Left cardiac atrium (tissue), 4 donors: ENCODE measurements at regions not wholly inside any gene's neighbourhood (a gene's known extent, or its start where the extent isn't known, plus 50 kb on each side); places are given as distances from the start of the nearest gene placed in this dataset.

Experiments
- ATAC-seq, 2 donors: fragments of 200-7000 bp; cut with Tn5 transposase; one replicate each; pipeline ENCODE4 v1.9.1; 2020; ENCODE audit warnings: mild to moderate bottlenecking in 2 of 2, moderate library complexity in 2 of 2
- DNase-seq: peaks from one replicate; pipeline ENCODE4 v3.0.0-alpha.2; 2020
- intact Hi-C, 2 donors: fragments of 100-400 bp; cut with DNase I; formaldehyde crosslinking; loops; one replicate each; pipeline versions ENCODE4 v1.14.1 to v1.15.1; 2022 to 2023
- donor health status: DM: no; HTN: yes; CAD: no.
- donor health status: DM: no; HTN: yes; CAD: no; lungs with severe emphysema.
- donor health status: DM: yes; HTN: yes; CAD: no.
- donor health status: Dilated cardiomyopathy.

DNA sequence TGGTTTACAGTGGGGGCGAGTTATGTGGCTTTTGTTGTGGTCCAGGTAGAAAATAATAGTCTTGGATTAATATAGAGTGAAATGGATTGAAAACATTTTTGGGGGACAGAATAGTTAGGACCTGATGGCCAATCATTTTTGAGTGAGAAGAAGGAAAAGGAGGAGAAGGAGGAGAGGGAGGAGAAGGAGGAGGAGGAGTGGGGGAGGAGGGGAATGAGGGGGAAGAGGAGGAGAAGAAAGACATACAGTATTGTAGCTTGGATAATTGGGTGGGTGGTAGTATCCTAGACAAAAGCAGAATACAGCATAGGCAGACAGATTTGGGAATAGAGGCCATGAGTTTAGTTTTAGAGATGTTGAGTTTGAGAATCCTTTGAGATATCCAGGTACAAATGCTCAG is 101.6 kb downstream of the GATA6 start:
- intact Hi-C loops, result no loop called here
- ATAC-seq, result no peak
- no peak for DNase-seq

DNA sequence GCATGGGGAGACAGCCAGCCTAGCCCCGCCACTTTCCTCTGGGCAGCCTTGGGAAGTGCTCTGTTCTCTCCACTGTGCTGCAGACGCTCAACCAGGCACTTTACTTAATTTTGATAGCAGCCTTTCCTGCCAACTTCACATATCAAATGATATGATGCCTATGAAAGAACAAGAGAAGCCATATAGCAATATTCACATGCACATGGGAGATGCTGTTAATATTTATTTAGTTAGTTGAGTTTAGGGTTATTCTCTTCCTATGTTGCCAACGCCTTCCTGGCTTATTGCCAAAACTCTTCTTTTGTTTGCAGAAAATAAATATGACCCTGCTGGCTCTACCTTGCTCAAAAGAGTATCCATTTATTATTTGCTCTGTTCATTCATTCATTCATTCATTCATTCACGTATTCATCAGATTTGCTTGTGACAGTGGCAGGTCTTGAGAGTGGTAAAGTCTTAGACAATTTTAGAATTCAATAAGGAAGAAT is 99.3 kb downstream of the GATA6 start:
- intact Hi-C loops, result loop anchor here in 1 of 2 donors (5.0 kb wide), 3 partner anchors 61 to 294 kb away; no protein-coding TSS in a partner anchor
- peak in 1 of 2 donors; percentile 17 for ATAC-seq
- DNase-seq, result no peak

DNA sequence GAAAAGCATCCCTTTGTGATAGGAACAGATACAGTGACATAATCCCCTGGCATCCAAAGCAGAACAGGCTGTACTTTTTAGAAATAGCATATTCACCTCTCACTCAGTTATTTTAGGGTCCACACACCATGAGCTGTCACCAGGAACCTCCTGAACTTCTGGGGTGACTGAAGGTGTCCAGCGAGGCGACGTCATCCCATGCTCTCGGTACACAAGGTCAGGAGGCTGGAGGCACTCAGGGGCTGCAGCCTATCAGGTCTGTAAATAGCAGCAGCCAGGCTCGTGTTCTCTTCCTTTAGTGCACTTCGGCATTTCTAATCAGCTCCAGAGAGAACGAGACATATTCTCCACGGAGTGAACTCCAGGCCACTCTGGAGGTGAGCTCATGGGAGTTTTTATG is 98.3 kb downstream of the GATA6 start:
- ATAC-seq (peak; percentile 92), DNase-seq (peak; percentile 83)
- intact Hi-C loops, result loop anchor here in 1 of 2 donors (2.0 to 5.0 kb wide), 4 partner anchors 60 to 295 kb away; no protein-coding TSS in a partner anchor

DNA sequence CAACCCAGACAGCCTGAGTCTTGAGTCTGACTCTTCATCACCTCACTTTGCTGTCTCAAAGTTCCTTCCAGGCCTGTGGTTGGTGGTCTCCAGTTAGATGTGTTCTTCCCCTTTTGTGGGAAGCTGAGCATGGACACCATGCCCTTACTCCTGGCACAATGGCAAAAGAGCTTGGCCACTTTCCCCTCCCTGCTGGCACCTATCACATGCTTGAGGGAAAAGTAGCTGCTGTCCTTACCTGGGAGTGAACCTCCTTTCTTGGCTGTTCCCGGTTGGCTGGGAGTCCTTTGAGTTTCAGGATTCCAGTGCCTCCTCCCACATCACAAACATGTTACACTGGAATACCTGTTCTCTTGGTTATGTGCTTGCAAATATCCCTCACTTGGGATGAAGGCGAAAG is 97.8 kb downstream of the GATA6 start:
- intact Hi-C loops, result loop anchor here in 1 of 2 donors (2.0 to 5.0 kb wide), 4 partner anchors 60 to 295 kb away; no protein-coding TSS in a partner anchor
- DNase-seq (no peak), ATAC-seq (peak; percentile 24 to 38)

GRCh38 chr18:22265838-22266237 is 96.4 kb downstream of the GATA6 start:
- intact Hi-C loops, result loop anchor here in 1 of 2 donors (2.0 to 5.0 kb wide), 4 partner anchors 59 to 296 kb away; no protein-coding TSS in a partner anchor
- DNase-seq (no peak), ATAC-seq (no peak)

- ATAC-seq (no peak), DNase-seq (no peak)
- intact Hi-C loops, result no loop called here
These were observed 90.9 kb downstream of the GATA6 start for GRCh38 chr18:22260208-22260820.

- DNase-seq (no peak), ATAC-seq (no peak)
- intact Hi-C loops, result loop anchor here in 1 of 2 donors (5.0 kb wide), 1 partner anchor 35 kb away; no protein-coding TSS in a partner anchor
These were observed 87.7 kb downstream of the GATA6 start for GRCh38 chr18:22257022-22257543.

DNA sequence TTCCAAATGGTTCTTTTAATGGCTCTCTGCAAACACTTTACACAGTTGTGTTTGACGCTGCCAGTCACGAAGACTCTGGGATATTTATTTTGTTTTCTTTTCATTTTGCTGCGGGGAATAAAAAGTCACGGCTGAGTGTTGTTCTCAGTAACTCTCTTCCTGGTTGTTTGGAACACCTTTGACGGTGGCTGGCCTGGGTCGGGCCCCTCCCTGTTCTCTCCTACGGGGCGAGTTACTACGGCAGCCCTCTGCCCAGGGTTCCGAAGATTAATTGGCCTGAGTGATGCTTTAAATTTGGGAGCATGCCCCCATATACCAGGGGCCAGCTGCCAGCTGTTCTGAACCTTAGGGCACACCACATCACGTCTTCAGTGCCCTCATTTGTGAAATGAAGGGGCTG is 84.7 kb downstream of the GATA6 start:
- DNase-seq, result no peak
- ATAC-seq, result no peak
- intact Hi-C loops, result no loop called here

- DNase-seq (peak; percentile 40), ATAC-seq (peak in 1 of 2 donors; percentile 7)
- intact Hi-C loops, result no loop called here
These were observed 84.3 kb downstream of the GATA6 start for GRCh38 chr18:22253676-22254075.

- ATAC-seq (peak in 1 of 2 donors; percentile 8), DNase-seq (no peak)
- intact Hi-C loops, result no loop called here
These were observed 83.8 kb downstream of the GATA6 start for GRCh38 chr18:22253156-22253555.
